OCI-LY1 (cell line): ENCODE measurements at regions not wholly inside any gene's neighbourhood (a gene's known extent, or its start where the extent isn't known, plus 50 kb on each side); places are given as distances from the start of the nearest gene placed in this dataset.

Experiments
- H2AFZ ChIP-seq: fragments of 200-600 bp; sonication (generic), shearing (Covaris generic); 2 replicates; pipeline ENCODE4 v1.6.0; 2014; ENCODE audit warnings: antibody characterized with exemption, mild to moderate bottlenecking, low read length
- H3F3A ChIP-seq: fragments of 200-600 bp; sonication (generic), shearing (Covaris generic); 2 replicates; pipeline ENCODE4 v1.6.0; 2014; ENCODE audit warnings: mild to moderate bottlenecking, antibody characterized with exemption, low read length, moderate library complexity; ENCODE audit not compliant: insufficient read depth
- H3K27ac ChIP-seq: fragments of 200-600 bp; sonication (generic); 2 replicates; pipeline ENCODE4 v1.5.1; 2014; ENCODE audit warnings: low read length, mixed run types, mild to moderate bottlenecking, low read depth; ENCODE audit not compliant: poor library complexity, severe bottlenecking
- H3K27me3 ChIP-seq: fragments of 200-600 bp; sonication (generic); 2 replicates; pipeline ENCODE4 v1.6.0; 2014; ENCODE audit warnings: antibody characterized with exemption, mild to moderate bottlenecking, low read length, moderate library complexity; ENCODE audit not compliant: insufficient read depth
- H3K36me3 ChIP-seq: fragments of 200-600 bp; sonication (generic); 2 replicates; pipeline ENCODE4 v1.6.1; 2014; ENCODE audit warnings: mild to moderate bottlenecking, antibody characterized with exemption, low read length, moderate library complexity, mixed read lengths; ENCODE audit not compliant: insufficient read depth
- H3K4me1 ChIP-seq: fragments of 200-600 bp; sonication (generic); 2 replicates; pipeline ENCODE4 v1.5.1; 2014; ENCODE audit warnings: mild to moderate bottlenecking, low read length, moderate library complexity; ENCODE audit not compliant: insufficient read depth, severe bottlenecking
- H3K4me2 ChIP-seq: fragments of 200-600 bp; sonication (generic), shearing (Covaris generic); 2 replicates; pipeline ENCODE4 v1.6.1; 2014; ENCODE audit warnings: low read length
- H3K4me3 ChIP-seq: fragments of 200-600 bp; sonication (generic); 2 replicates; pipeline ENCODE4 v1.5.1; 2014; ENCODE audit warnings: low read length, low read depth, mild to moderate bottlenecking, mixed read lengths; ENCODE audit not compliant: poor library complexity, severe bottlenecking
- H3K79me2 ChIP-seq: fragments of 200-600 bp; shearing (Covaris generic); 2 replicates; pipeline ENCODE4 v1.6.1; 2016; ENCODE audit warnings: mixed run types, low read length, mixed read lengths; ENCODE audit not compliant: insufficient read depth
- H3K9ac ChIP-seq: fragments of 200-600 bp; sonication (generic), shearing (Covaris generic); 2 replicates; pipeline ENCODE4 v1.6.1; 2014; ENCODE audit warnings: mild to moderate bottlenecking, low read length, mixed read lengths
- H3K9me2 ChIP-seq: fragments of 200-600 bp; sonication (generic), shearing (Covaris generic); 2 replicates; pipeline ENCODE4 v1.6.1; 2014; ENCODE audit warnings: low read depth, mild to moderate bottlenecking, low read length, mixed read lengths
- H3K9me3 ChIP-seq: fragments of 200-600 bp; shearing (Covaris generic); 2 replicates; pipeline ENCODE4 v1.6.1; 2014; ENCODE audit warnings: low read length, mixed read lengths
- H4K20me1 ChIP-seq: fragments of 200-600 bp; sonication (generic), shearing (Covaris generic); 2 replicates; pipeline ENCODE4 v1.6.0; 2016; ENCODE audit warnings: mild to moderate bottlenecking, low read length; ENCODE audit not compliant: insufficient read depth
- CTCF ChIP-seq: fragments of 200-600 bp; sonication (generic), shearing (Covaris generic); IDR thresholded peaks from 2 replicates; pipeline ENCODE4 v1.5.1; 2017; ENCODE audit warnings: mild to moderate bottlenecking, antibody characterized with exemption, low read length, moderate library complexity, mixed read lengths
- EZH2 ChIP-seq: fragments of 200-600 bp; sonication (generic), shearing (Covaris generic); IDR thresholded peaks from 2 replicates; pipeline ENCODE4 v1.8.0; 2017; ENCODE audit warnings: borderline replicate concordance, mixed run types, mild to moderate bottlenecking, antibody characterized with exemption, low read length, moderate library complexity, mixed read lengths

DNA sequence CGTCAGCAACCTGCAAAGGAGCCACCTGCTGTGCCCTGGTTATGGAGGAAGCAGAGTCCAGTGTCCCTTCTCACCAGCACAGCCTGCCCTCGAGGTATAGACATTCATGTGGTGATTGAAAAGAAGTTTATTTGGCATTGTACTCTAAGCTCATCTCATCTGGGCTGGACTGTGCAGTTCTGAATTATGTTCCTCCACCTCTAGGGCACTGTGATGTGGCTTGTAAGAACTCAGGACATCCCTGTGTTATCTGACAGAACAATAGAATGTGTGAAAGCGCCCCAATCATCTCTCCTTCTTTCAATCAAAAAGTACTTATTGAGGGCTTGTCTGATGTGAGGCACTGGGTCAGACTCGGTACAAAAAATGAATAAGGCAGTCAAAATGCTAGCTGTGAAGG lies 140.1 kb downstream of the DHRS2 start:
- no peaks in the 10 kb centered on the region for H3K9me2 ChIP-seq

GRCh38 chr14:23785208-23785607 lies 149.0 kb downstream of the DHRS2 start:
- no peaks in the 10 kb centered on the region for H3F3A ChIP-seq
- no peak overlapping the region for H2AFZ ChIP-seq
- no peak overlapping the region for H3K9ac ChIP-seq
- H3K9me2 ChIP-seq = no peaks in the 10 kb centered on the region
- no peak for TF ChIP-seq CTCF
- H3K4me1 ChIP-seq = no peaks in the 10 kb centered on the region
- H4K20me1 ChIP-seq = no peaks in the 10 kb centered on the region
- no peaks in the 10 kb centered on the region for H3K79me2 ChIP-seq
- H3K9me3 ChIP-seq = no peaks in the 10 kb centered on the region
- H3K36me3 ChIP-seq = no peaks in the 10 kb centered on the region
- H3K4me3 ChIP-seq = no peak overlapping the region
- no peak overlapping the region for H3K4me2 ChIP-seq
- H3K27ac ChIP-seq = no peak overlapping the region
- H3K27me3 ChIP-seq = no peaks in the 10 kb centered on the region

More for the DNA sequence above, 140.1 kb downstream of the DHRS2 start:
- no peak for TF ChIP-seq CTCF
- no peak for TF ChIP-seq EZH2
- Histone ChIP-seq H2AFZ (no peak overlapping the region), H3K36me3 (no peaks in the 10 kb centered on the region), H4K20me1 (no peaks in the 10 kb centered on the region), H3K4me3 (no peak overlapping the region), H3K4me2 (no peak overlapping the region), H3K9ac (no peak overlapping the region), H3K4me1 (no peaks in the 10 kb centered on the region), H3F3A (no peaks in the 10 kb centered on the region), H3K27me3 (no peaks in the 10 kb centered on the region), H3K27ac (no peak overlapping the region), H3K79me2 (no peaks in the 10 kb centered on the region), H3K9me3 (no peaks in the 10 kb centered on the region)

GRCh38 chr14:23787436-23787835 lies 151.3 kb downstream of the DHRS2 start:
- H3K9me3 ChIP-seq = no peaks in the 10 kb centered on the region

More at GRCh38 chr14:23787436-23787835, 151.3 kb downstream of the DHRS2 start:
- no peaks in the 10 kb centered on the region for H3F3A ChIP-seq
- H2AFZ ChIP-seq = no peak overlapping the region
- TF ChIP-seq CTCF (no peak), EZH2 (no peak)
- H3K36me3 ChIP-seq = no peaks in the 10 kb centered on the region
- no peaks in the 10 kb centered on the region for H3K27me3 ChIP-seq
- no peaks in the 10 kb centered on the region for H3K4me1 ChIP-seq
- no peak overlapping the region for H3K4me3 ChIP-seq
- no peaks in the 10 kb centered on the region for H3K9me2 ChIP-seq
- H3K27ac ChIP-seq = no peak overlapping the region
- no peaks in the 10 kb centered on the region for H3K79me2 ChIP-seq
- H4K20me1 ChIP-seq = no peaks in the 10 kb centered on the region
- no peak overlapping the region for H3K4me2 ChIP-seq
- no peak overlapping the region for H3K9ac ChIP-seq
